ENCODE measurements at regions not wholly inside any gene's neighbourhood (a gene's known extent, or its start where the extent isn't known, plus 50 kb on each side); places are given as distances from the start of the nearest gene placed in this dataset.

DNA sequence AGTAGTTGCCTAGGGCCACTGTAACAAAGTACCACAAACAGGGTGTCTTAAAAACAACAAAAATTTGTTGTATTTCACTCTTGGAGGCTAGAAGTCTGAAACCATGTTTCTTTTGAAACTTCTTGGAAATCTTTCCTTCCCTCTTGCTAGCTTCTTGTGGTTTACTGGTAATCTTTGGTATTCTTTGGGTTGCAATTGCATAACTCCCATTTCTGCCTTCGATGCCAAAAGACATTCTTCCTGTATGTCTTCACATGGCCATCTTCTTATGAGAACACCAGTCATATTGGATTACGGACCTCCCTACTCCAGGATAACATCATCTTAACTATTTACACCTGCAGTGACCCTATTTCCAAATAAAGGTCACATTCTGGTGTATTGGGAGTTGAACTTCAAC lies 357.4 kb downstream of the PPP1R3A start:
- Histone ChIP-seq H3K36me3 (no peaks in the 10 kb centered on the region), H3K4me3 (no peak overlapping the region), H3K27ac (no peak overlapping the region), H3K9me3 (no peaks in the 10 kb centered on the region), H3K4me1 (no peaks in the 10 kb centered on the region), H3K27me3 (no peaks in the 10 kb centered on the region)
- DNase-seq (ENCODE audit: low spot score in 2 of 2): no peak
- no peak for TF ChIP-seq POLR2AphosphoS5 (IDR thresholded peaks at IDR 0.05)
- TF ChIP-seq EP300 (IDR thresholded peaks at IDR 0.05): no peak
- no peak for TF ChIP-seq CTCF (IDR thresholded peaks at IDR 0.05)
- no peak for TF ChIP-seq POLR2A (IDR thresholded peaks at IDR 0.05)
- WGBS: 71% methylated on average over 2 of the region's 2 CpGs

DNA sequence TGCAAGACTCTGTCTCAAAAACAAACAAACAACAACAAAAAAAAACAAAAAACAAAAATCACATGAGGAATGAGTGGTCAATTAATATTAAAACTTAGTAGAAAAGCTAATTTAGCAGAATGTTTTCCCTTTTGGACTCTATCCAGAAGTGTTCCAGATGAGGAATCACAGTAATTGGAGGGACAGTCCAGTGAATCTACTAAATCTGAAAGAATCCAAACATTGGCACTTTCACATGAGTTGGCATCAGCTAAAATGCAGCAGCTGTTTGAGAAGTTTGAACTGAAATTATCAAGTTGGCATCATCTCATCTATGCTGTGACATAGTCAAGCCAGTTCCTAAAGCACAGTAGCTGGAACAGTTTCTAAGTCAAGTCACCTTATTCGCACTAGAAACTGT lies 367.8 kb downstream of the PPP1R3A start:
- Histone ChIP-seq H3K9me3 (peaks cover 6% of the 10 kb centered on the region), H3K27ac (no peak overlapping the region), H3K36me3 (no peaks in the 10 kb centered on the region), H3K27me3 (no peaks in the 10 kb centered on the region), H3K4me3 (no peak overlapping the region), H3K4me1 (no peaks in the 10 kb centered on the region)
- TF ChIP-seq CTCF (IDR thresholded peaks at IDR 0.05): no peak
- no peak for TF ChIP-seq POLR2A (IDR thresholded peaks at IDR 0.05)
- TF ChIP-seq EP300 (IDR thresholded peaks at IDR 0.05): no peak
- TF ChIP-seq POLR2AphosphoS5 (IDR thresholded peaks at IDR 0.05): no peak
- DNase-seq (ENCODE audit: low spot score in 2 of 2): no peak
- WGBS: 83% methylated on average over 1 of the region's 1 CpG

DNA sequence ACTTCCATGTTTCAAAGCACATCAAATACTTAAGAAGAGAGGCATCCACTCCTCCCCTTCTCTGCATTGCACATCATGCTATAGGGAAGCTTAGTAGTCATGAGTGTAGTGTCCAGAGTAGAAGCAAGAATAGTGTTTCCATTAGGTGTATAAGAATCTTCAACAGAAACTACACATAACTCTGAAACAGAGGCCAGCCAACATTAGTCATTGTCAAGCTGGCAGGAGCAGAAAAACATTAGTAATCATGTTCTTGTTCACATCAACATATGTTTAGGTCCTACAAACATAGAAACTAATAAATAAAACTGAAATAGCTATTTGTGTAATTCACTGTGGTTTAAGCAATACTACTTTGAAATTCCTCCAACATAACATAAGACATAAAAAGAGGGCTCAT lies 370.2 kb downstream of the PPP1R3A start:
- H3K27me3 ChIP-seq: no peaks in the 10 kb centered on the region
- no peaks in the 10 kb centered on the region for H3K36me3 ChIP-seq
- H3K9me3 ChIP-seq: peaks cover 3% of the 10 kb centered on the region
- no peaks in the 10 kb centered on the region for H3K4me1 ChIP-seq
- no peak for DNase-seq (ENCODE audit: low spot score in 2 of 2)
- no peak overlapping the region for H3K27ac ChIP-seq
- TF ChIP-seq POLR2A (IDR thresholded peaks at IDR 0.05): no peak
- TF ChIP-seq POLR2AphosphoS5 (IDR thresholded peaks at IDR 0.05): no peak
- TF ChIP-seq CTCF (IDR thresholded peaks at IDR 0.05): no peak
- no peak for TF ChIP-seq EP300 (IDR thresholded peaks at IDR 0.05)
- H3K4me3 ChIP-seq: no peak overlapping the region

DNA sequence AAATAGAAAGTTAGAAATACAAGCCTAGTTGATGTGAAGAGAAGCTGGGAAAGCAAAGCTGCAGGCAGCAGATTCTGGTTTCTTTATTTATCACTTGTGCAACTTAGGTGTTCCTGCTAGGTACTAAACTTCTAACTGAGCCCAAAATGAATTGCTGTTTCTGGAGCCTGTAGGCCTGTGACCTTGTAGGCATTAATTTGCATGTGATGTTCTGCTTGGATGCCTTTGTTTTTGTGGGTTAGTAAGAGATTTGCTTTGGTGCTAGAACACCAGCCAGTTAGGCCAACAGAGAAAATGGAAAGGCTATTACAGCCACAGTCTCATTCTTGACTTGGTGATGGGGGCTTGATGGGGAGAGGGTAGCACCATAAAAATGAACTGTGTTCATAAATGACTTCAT lies 370.7 kb downstream of the PPP1R3A start:
- H3K4me3 ChIP-seq: no peak overlapping the region
- no peak for TF ChIP-seq POLR2A (IDR thresholded peaks at IDR 0.05)
- no peak for DNase-seq (ENCODE audit: low spot score in 2 of 2)

DNA sequence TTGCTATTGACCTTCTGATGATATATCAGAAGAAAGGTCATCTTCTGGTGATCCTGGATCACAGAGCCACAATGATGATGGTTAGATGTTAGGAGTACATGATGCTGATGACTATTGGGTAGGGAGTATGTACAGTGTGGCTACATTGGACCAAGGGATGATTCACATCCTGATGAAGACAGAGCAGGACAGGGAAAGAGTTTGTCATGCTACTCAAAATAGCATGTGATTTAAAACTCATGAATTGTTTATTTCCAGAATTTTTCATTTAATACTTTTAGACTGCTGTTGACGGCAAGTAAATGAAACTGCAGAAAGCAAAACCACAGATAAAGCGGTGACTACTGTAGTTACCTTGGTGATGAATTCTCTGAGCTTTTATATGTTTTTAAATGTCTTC lies 397.3 kb downstream of the PPP1R3A start:
- Histone ChIP-seq H3K27ac (no peak overlapping the region), H3K4me3 (no peak overlapping the region), H3K36me3 (no peaks in the 10 kb centered on the region), H3K4me1 (no peaks in the 10 kb centered on the region), H3K9me3 (no peaks in the 10 kb centered on the region), H3K27me3 (no peaks in the 10 kb centered on the region)
- no peak for DNase-seq (ENCODE audit: low spot score in 2 of 2)
- no peak for TF ChIP-seq CTCF (IDR thresholded peaks at IDR 0.05)
- no peak for TF ChIP-seq POLR2AphosphoS5 (IDR thresholded peaks at IDR 0.05)
- TF ChIP-seq EP300 (IDR thresholded peaks at IDR 0.05): no peak
- TF ChIP-seq POLR2A (IDR thresholded peaks at IDR 0.05): no peak
- WGBS: 93% methylated on average over 2 of the region's 2 CpGs

More for the DNA sequence above, 370.7 kb downstream of the PPP1R3A start:
- Histone ChIP-seq H3K27me3 (no peaks in the 10 kb centered on the region), H3K27ac (no peak overlapping the region), H3K4me1 (no peaks in the 10 kb centered on the region), H3K9me3 (no peaks in the 10 kb centered on the region), H3K36me3 (no peaks in the 10 kb centered on the region)

DNA sequence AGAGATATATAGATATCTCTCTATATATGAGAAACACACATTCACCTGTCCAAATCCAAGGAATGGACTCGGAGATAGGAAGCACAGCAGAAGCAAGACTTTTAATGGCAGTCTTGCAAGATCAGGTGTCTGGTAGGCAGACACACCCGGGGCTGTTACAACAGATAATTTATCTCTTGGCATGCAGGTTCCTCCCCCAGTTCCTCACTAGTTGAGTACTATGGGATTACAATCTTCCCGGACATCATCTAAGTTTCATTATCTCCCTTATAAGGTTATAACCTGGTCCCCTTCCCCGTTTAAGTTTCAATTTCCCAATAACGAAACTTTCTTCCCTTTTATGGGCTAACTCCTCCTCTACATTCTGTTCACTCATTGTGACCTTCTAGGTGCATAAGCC lies 399.3 kb downstream of the PPP1R3A start:
- H3K36me3 ChIP-seq: no peaks in the 10 kb centered on the region
- TF ChIP-seq EP300 (IDR thresholded peaks at IDR 0.05) (no peak), POLR2A (IDR thresholded peaks at IDR 0.05) (no peak), POLR2AphosphoS5 (IDR thresholded peaks at IDR 0.05) (no peak), CTCF (IDR thresholded peaks at IDR 0.05) (no peak)
- WGBS: 65% methylated on average over 5 of the region's 5 CpGs
- no peaks in the 10 kb centered on the region for H3K27me3 ChIP-seq
- no peaks in the 10 kb centered on the region for H3K9me3 ChIP-seq
- no peak for DNase-seq (ENCODE audit: low spot score in 2 of 2)
- no peak overlapping the region for H3K4me3 ChIP-seq
- H3K27ac ChIP-seq: no peak overlapping the region
- no peaks in the 10 kb centered on the region for H3K4me1 ChIP-seq

All from suprapubic skin (tissue), 4 donors.